ENCODE measurements at regions not wholly inside any gene's neighbourhood (a gene's known extent, or its start where the extent isn't known, plus 50 kb on each side); places are given as distances from the start of the nearest gene placed in this dataset.

DNA sequence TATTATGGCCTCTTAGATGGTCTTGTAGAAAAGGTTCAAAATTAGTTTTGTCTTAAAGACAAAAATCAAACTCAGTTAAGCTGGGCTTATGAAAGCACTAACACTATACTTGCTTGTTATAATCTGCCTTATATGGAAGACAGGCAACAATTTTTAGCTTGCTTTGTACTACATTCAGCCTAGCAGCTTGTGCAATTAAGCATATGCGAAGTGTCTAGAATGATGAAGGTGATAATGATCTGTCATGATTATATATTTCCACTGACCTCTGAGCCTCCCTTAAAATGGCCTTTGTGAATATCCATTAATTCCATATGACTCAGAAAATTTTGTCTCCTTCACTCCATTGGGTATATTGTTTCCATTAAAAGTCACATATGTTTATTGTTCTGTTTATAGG lies 834.9 kb downstream of the OLFM4 start:
- 51 to 54% methylated on average over 1 of the region's 1 CpG for WGBS, 2 donors
- DNase-seq (ENCODE audit: low spot score in 2 of 2) = no peak
- TF ChIP-seq, protein P1, sequence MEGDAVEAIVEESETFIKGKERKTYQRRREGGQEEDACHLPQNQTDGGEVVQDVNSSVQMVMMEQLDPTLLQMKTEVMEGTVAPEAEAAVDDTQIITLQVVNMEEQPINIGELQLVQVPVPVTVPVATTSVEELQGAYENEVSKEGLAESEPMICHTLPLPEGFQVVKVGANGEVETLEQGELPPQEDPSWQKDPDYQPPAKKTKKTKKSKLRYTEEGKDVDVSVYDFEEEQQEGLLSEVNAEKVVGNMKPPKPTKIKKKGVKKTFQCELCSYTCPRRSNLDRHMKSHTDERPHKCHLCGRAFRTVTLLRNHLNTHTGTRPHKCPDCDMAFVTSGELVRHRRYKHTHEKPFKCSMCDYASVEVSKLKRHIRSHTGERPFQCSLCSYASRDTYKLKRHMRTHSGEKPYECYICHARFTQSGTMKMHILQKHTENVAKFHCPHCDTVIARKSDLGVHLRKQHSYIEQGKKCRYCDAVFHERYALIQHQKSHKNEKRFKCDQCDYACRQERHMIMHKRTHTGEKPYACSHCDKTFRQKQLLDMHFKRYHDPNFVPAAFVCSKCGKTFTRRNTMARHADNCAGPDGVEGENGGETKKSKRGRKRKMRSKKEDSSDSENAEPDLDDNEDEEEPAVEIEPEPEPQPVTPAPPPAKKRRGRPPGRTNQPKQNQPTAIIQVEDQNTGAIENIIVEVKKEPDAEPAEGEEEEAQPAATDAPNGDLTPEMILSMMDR (IDR thresholded peaks at IDR 0.05) = no peak
- TF ChIP-seq POLR2A (IDR thresholded peaks at IDR 0.05) = no peak
- no peak overlapping the region for H3K4me3 ChIP-seq (ENCODE audit: low read depth, poor library complexity, severe bottlenecking)
- intact Hi-C loops (cut with DNase I; ENCODE audit: low total_unique reads) = no loop called here

DNA sequence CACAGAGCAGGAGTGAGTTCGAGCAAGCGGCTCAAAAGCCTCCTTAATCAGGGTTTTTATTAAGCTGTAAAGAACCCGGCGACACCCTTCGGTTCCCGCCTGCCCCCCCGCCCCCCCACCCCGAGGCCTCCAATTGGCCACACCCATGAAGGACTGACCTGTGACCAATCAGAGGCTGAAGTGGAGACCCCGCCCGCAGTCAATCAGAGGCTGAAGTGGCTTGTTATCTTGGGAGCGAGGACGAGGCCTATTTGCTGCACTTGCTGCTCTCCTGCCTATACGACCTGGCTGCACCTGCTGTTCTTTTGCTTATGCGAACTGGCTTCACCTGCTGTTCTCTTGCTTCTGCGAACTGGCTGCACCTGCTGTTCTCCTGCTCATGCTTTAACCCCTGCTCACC lies 844.9 kb downstream of the OLFM4 start:
- 84 to 87% methylated on average over 15 of the region's 15 CpGs for WGBS, 2 donors
- TF ChIP-seq POLR2A (IDR thresholded peaks at IDR 0.05) = no peak
- TF ChIP-seq, protein P1 (IDR thresholded peaks at IDR 0.05) = no peak
- intact Hi-C loops (cut with DNase I; ENCODE audit: low total_unique reads) = no loop called here
- no peak for DNase-seq (ENCODE audit: low spot score in 2 of 2)
- H3K4me3 ChIP-seq (ENCODE audit: low read depth, poor library complexity, severe bottlenecking) = no peak overlapping the region

DNA sequence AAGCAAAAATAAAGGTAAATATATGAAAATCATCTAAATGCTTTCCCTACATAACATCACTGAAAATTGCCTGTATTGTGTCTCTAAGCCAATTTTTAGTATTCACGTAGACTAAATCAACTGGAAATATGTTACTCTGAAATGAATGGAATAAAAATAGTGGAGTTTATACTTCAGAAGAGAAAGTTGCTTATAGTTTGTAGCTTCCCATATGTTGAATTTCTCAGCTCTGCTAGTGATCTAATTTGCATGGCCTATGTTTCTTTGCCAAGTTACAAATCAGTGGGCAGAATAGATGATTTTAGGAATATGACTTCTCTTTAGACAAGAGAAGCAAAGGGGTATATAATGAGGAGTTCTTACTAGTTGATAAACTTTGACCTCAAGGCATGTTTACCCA lies 850.2 kb downstream of the OLFM4 start:
- no peak overlapping the region for H3K4me3 ChIP-seq (ENCODE audit: low read depth, poor library complexity, severe bottlenecking)
- intact Hi-C loops (cut with DNase I; ENCODE audit: low total_unique reads) = no loop called here
- no peak for DNase-seq (ENCODE audit: low spot score in 2 of 2)
- 55 to 61% methylated on average over 1 of the region's 1 CpG for WGBS, 2 donors
- TF ChIP-seq POLR2A (IDR thresholded peaks at IDR 0.05) = no peak
- TF ChIP-seq, protein P1 (IDR thresholded peaks at IDR 0.05) = no peak

DNA sequence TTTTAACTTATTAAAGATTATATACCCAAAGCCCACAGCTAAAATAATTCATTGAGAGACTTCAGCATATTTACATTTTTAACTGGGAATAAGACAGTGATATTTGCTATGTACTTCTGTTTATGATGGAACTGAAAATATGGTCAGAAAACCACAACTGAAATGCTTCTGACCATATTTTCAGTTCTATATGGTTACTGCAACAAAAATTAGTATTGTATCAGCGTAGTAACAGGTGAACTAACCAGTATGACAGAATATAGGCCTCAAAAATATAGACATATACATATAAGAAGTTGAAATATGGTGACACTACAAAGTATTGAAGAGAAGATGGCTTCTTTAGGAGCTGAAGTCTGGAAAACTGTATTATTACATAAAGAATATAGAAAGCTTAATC lies 857.4 kb downstream of the OLFM4 start:
- 43 to 55% methylated on average over 1 of the region's 1 CpG for WGBS, 2 donors
- H3K4me3 ChIP-seq (ENCODE audit: low read depth, poor library complexity, severe bottlenecking) = no peak overlapping the region
- TF ChIP-seq, protein P1 (IDR thresholded peaks at IDR 0.05) = no peak
- no peak for TF ChIP-seq POLR2A (IDR thresholded peaks at IDR 0.05)
- DNase-seq (ENCODE audit: low spot score in 2 of 2) = no peak
- intact Hi-C loops (cut with DNase I; ENCODE audit: low total_unique reads) = no loop called here

DNA sequence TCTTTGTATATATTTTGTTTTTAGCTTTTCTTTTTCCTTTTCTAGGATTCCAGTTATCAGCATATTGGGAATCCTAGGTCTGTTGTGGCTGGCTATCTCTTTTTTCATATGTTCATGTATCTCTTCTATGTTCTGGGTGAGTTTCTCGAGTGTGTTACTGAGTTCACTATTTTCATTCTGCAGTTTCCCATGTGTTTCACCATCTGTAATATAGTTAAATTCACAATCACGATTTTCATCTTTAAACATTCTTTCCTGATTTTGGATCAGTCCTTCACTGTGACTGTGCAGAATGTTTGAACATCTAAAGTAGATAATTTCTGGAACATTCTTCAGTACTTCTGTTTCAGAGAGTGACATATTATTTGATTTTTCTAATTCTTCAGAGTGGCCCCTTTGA lies 862.1 kb downstream of the OLFM4 start:
- intact Hi-C loops (cut with DNase I; ENCODE audit: low total_unique reads) = no loop called here
- 77 to 83% methylated on average over 2 of the region's 2 CpGs for WGBS, 2 donors
- no peak for TF ChIP-seq POLR2A (IDR thresholded peaks at IDR 0.05)
- TF ChIP-seq, protein P1 (IDR thresholded peaks at IDR 0.05) = no peak
- H3K4me3 ChIP-seq (ENCODE audit: low read depth, poor library complexity, severe bottlenecking) = no peak overlapping the region
- DNase-seq (ENCODE audit: low spot score in 2 of 2) = no peak

DNA sequence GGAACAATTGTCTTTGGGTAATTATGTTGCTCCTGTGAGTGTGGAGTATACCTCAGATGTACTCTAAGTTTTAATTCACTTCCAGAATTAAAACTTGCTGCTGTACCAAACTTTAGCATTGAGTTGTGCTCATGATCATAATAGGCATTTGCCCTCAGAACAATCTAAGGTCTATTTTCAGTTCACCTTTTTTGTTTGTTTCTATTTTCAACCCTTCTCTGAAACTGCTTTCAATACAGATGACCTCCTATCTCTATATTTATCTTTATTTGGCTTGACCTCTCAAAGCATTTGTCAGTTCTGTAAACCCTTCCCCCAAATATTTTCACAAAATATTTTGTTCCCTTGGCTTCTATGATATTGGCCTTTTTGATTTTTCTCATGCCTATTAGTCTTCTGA lies 873.0 kb downstream of the OLFM4 start:
- TF ChIP-seq, protein P1 (IDR thresholded peaks at IDR 0.05) = no peak
- TF ChIP-seq POLR2A (IDR thresholded peaks at IDR 0.05) = no peak
- intact Hi-C loops (cut with DNase I; ENCODE audit: low total_unique reads) = no loop called here
- no peak for DNase-seq (ENCODE audit: low spot score in 2 of 2)
- H3K4me3 ChIP-seq (ENCODE audit: low read depth, poor library complexity, severe bottlenecking) = no peak overlapping the region
